GM12878 (cell line): ENCODE measurements at regions not wholly inside any gene's neighbourhood (a gene's known extent, or its start where the extent isn't known, plus 50 kb on each side); places are given as distances from the start of the nearest gene placed in this dataset.

Experiments
- ATAC-seq: fragments of 200-7000 bp; cut with Tn5 transposase; 3 replicates; pipeline ENCODE4 v1.9.1; 2020; ENCODE audit warnings: mild to moderate bottlenecking, moderate library complexity
- BruUV-seq: library from RNA; stranded (reverse); fragments of 400-500 nt; replicated peaks from 2 replicates; lab custom pipeline; 2021; lab: Mats Ljungman, UMichigan
- CTCF ChIA-PET: fragments of 300-600 bp; sonication (Branson Sonifier 250); formaldehyde crosslinking; extraction: SDS; loops from one replicate; lab custom pipeline; 2021; ENCODE audit warnings: inconsistent platforms; lab: Yijun Ruan, JAX
- POLR2A ChIA-PET: fragments of 350-600 bp; formaldehyde crosslinking; extraction: SDS; loops from one replicate; lab custom pipeline; 2021; ENCODE audit warnings: inconsistent platforms; lab: Charles Lee
- RAD21 ChIA-PET: fragments of 300-600 bp; sonication (Branson Sonifier 250); formaldehyde crosslinking; loops from one replicate; lab custom pipeline; 2023; ENCODE audit warnings: antibody characterized with exemption; ENCODE audit not compliant: unreplicated experiment; lab: Charles Lee
- SMC1A ChIA-PET: fragments of 300-600 bp; sonication (Branson Sonifier 250); formaldehyde crosslinking; loops from one replicate; lab custom pipeline; 2023; ENCODE audit not compliant: unreplicated experiment, uncharacterized antibody; lab: Charles Lee
- DNase-seq: peaks from one replicate; pipeline ENCODE4 v3.0.0-alpha.2; 2011; ENCODE audit warnings: low read depth, low spot score
- FAIRE-seq: peaks from 3 replicates; lab custom pipeline; 2011; peaks lifted over from hg19 to GRCh38; lab: Jason Lieb, UNC
- H2AFZ ChIP-seq: 2 replicates; pipeline ENCODE4 v1.6.0; 2011; ENCODE audit warnings: low read depth, low read length, control low read depth; ENCODE audit not compliant: control insufficient read depth
- H3K27ac ChIP-seq: 2 replicates; pipeline ENCODE4 v1.5.1; 2011; ENCODE audit warnings: control low read depth; ENCODE audit not compliant: control insufficient read depth, insufficient read depth
- H3K27me3 ChIP-seq, 2 experiments: replicated peaks in 1 of 2; 2 replicates each; pipeline versions ENCODE4 v1.6.0 to v1.6.1; 2011; ENCODE audit warnings: low read length in 1 of 2; ENCODE audit not compliant: control insufficient read depth in 2 of 2, insufficient read depth in 2 of 2
- H3K36me3 ChIP-seq, 2 experiments: 2 replicates each; pipeline ENCODE4 v1.5.1; 2011; ENCODE audit warnings: low read length in 1 of 2; ENCODE audit not compliant: control insufficient read depth in 2 of 2, insufficient read depth in 2 of 2
- H3K4me1 ChIP-seq: 2 replicates; pipeline ENCODE4 v1.6.1; 2011; ENCODE audit warnings: mild to moderate bottlenecking, low read length, moderate library complexity, mixed read lengths; ENCODE audit not compliant: control insufficient read depth, insufficient read depth
- H3K4me2 ChIP-seq: 2 replicates; pipeline ENCODE4 v1.6.0; 2011; ENCODE audit warnings: control low read depth; ENCODE audit not compliant: control insufficient read depth, insufficient read depth
- H3K4me3 ChIP-seq: fragments of 200-600 bp; sonication (generic); 2 replicates; pipeline ENCODE4 v1.5.1; 2016
- H3K79me2 ChIP-seq: 2 replicates; pipeline ENCODE4 v1.6.0; 2011; ENCODE audit warnings: low read length; ENCODE audit not compliant: control insufficient read depth, insufficient read depth
- H3K9ac ChIP-seq: 2 replicates; pipeline ENCODE4 v1.8.0; 2011; ENCODE audit warnings: low read length, control low read depth, mixed read lengths; ENCODE audit not compliant: control insufficient read depth, insufficient read depth
- H3K9me3 ChIP-seq: replicated peaks from 3 replicates; pipeline ENCODE4 v1.5.1; 2011; ENCODE audit warnings: mild to moderate bottlenecking, low read length; ENCODE audit not compliant: control insufficient read depth, insufficient read depth
- H4K20me1 ChIP-seq: 2 replicates; pipeline ENCODE4 v1.6.0; 2011; ENCODE audit not compliant: control insufficient read depth, insufficient read depth
- ATF7 ChIP-seq: fragments of 450-650 bp; IDR thresholded peaks from 2 replicates; pipeline ENCODE4 v1.6.1; 2016; ENCODE audit warnings: low read depth, mild to moderate bottlenecking
- CHD2 ChIP-seq: IDR thresholded peaks from 2 replicates; pipeline ENCODE4 v1.6.1; 2011; ENCODE audit warnings: low read depth, low read length, improper control_type of control experiment, borderline replicate concordance
- DPF2 ChIP-seq: fragments of 450-650 bp; IDR thresholded peaks from 2 replicates; pipeline ENCODE4 v1.6.1; 2017; ENCODE audit warnings: mild to moderate bottlenecking
- EED ChIP-seq: sonication (generic); IDR thresholded peaks from 2 replicates; pipeline ENCODE4 v1.6.1; 2016; ENCODE audit warnings: antibody characterized with exemption, low read depth
- FOS ChIP-seq: IDR thresholded peaks from 3 replicates; pipeline ENCODE4 v1.6.1; 2011; ENCODE audit warnings: borderline replicate concordance; ENCODE audit not compliant: insufficient read length; ENCODE audit errors: extremely low read depth
- HDAC2 ChIP-seq: fragments of 200-600 bp; sonication (generic); IDR thresholded peaks from 2 replicates; pipeline ENCODE4 v1.6.1; 2017
- HDGF ChIP-seq: fragments of 450-650 bp; IDR thresholded peaks from 2 replicates; pipeline ENCODE4 v1.6.1; 2016; ENCODE audit warnings: antibody characterized with exemption
- LARP7 ChIP-seq: fragments of 450-650 bp; IDR thresholded peaks from 2 replicates; pipeline ENCODE4 v1.6.1; 2017; ENCODE audit warnings: mild to moderate bottlenecking
- RCOR1 ChIP-seq: conservative IDR thresholded peaks from 2 replicates; pipeline ENCODE4 v1.6.1; 2012; ENCODE audit warnings: low read depth, low read length, improper control_type of control experiment
- RELA ChIP-seq: fragments of 450-650 bp; IDR thresholded peaks from 2 replicates; pipeline ENCODE4 v1.8.0; 2014; ENCODE audit warnings: borderline replicate concordance; ENCODE audit not compliant: partially characterized antibody
- TCF12 ChIP-seq: IDR thresholded peaks from 2 replicates; pipeline ENCODE4 v1.6.1; 2011; ENCODE audit warnings: low read depth, mild to moderate bottlenecking, low read length
- USF1 ChIP-seq: IDR thresholded peaks from 2 replicates; pipeline ENCODE4 v1.6.1; 2011; ENCODE audit warnings: borderline replicate concordance, low read depth, mild to moderate bottlenecking, moderate library complexity, mixed read lengths, low read length; ENCODE audit not compliant: insufficient read depth; ENCODE audit errors: extremely low read length
- ZNF687 ChIP-seq: fragments of 450-650 bp; IDR thresholded peaks from 2 replicates; pipeline ENCODE4 v1.6.1; 2017; ENCODE audit warnings: mild to moderate bottlenecking, moderate library complexity
- WGBS: methylation state at CpG from one replicate; pipeline ENCODE4 v1.1.6; 2016; ENCODE audit warnings: low lambda C conversion rate; ENCODE audit not compliant: insufficient replicate concordance, insufficient coverage; ENCODE audit errors: missing lambda C conversion rate; 5-methylcytosine and 5-hydroxymethylcytosine counted together
- in situ Hi-C: fragments of 300-500 bp; cut with MboI; formaldehyde crosslinking; loops from 9 replicates; pipeline ENCODE4 v1.14.3; 2018; ENCODE audit warnings: mixed read lengths
- intact Hi-C: fragments of 100-400 bp; cut with micrococcal nuclease; formaldehyde crosslinking; loops from one replicate; pipeline ENCODE4 v1.14.2; 2022; ENCODE audit not compliant: unreplicated experiment

DNA sequence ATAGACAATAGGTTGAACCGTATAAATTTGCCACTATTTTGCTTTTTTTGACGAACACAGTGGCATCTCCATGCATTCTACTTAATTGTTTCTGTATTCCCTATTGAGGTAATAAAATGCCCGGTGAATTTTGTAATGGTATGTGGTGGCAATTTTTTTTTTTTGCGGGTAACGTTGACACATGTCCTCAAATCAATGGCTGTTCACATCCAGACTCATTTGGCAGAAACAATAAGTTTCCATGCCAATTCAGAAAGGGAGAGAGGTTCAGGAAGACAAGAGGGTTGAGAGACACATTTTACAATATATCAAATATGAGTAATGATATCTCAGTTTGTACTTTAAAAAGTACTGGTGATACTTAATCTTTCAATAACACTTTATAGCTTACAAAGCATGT is 463.9 kb downstream of the WDR72 start:
- intact Hi-C loops (no loop called here), in situ Hi-C loops (no loop called here)
- H3K36me3 ChIP-seq = no peaks in the 10 kb centered on the region
- no peak for TF ChIP-seq DPF2
- TF ChIP-seq HDGF = no peak
- no peak for TF ChIP-seq CHD2
- no peak for TF ChIP-seq ZNF687
- no peak for TF ChIP-seq FOS
- no peak for TF ChIP-seq USF1
- TF ChIP-seq LARP7 = no peak
- no peak for TF ChIP-seq HDAC2
- TF ChIP-seq RCOR1 = no peak
- TF ChIP-seq TCF12 = no peak
- TF ChIP-seq EED = no peak
- no peak for TF ChIP-seq ATF7
- TF ChIP-seq RELA = no peak
- no peak overlapping the region for H3K4me2 ChIP-seq
- BruUV-seq = no TSS peak
- no peaks in the 10 kb centered on the region for H3K79me2 ChIP-seq
- 29% methylated on average over 5 of the region's 5 CpGs for whole genome bisulfite sequencing
- no peak for FAIRE-seq
- H3K9me3 ChIP-seq = no peaks in the 10 kb centered on the region
- DNase-seq = no peak
- H3K9ac ChIP-seq = no peak overlapping the region
- H2AFZ ChIP-seq = no peak overlapping the region
- ChIA-PET SMC1A (no interaction called here), CTCF (no interaction called here), POLR2A (no interaction called here), RAD21 (no interaction called here)
- H3K27ac ChIP-seq = no peak overlapping the region
- H3K4me1 ChIP-seq = no peaks in the 10 kb centered on the region
- no peaks in the 10 kb centered on the region for H4K20me1 ChIP-seq
- ATAC-seq = no peak
- H3K4me3 ChIP-seq = no peak overlapping the region
- H3K27me3 ChIP-seq = no peaks in the 10 kb centered on the region
